GM20000 (cell line): ENCODE measurements at regions not wholly inside any gene's neighbourhood (a gene's known extent, or its start where the extent isn't known, plus 50 kb on each side); places are given as distances from the start of the nearest gene placed in this dataset.

Experiments
- DNase-seq: peaks from one replicate; pipeline ENCODE4 v3.0.0; 2012; ENCODE audit warnings: low spot score
- TF ChIP-seq, protein P1 (sequence below): IDR thresholded peaks from 2 replicates; pipeline ENCODE4 v1.5.1; 2012; ENCODE audit warnings: mild to moderate bottlenecking, control low read depth; ENCODE audit errors: extremely low read depth, missing control alignments

DNA sequence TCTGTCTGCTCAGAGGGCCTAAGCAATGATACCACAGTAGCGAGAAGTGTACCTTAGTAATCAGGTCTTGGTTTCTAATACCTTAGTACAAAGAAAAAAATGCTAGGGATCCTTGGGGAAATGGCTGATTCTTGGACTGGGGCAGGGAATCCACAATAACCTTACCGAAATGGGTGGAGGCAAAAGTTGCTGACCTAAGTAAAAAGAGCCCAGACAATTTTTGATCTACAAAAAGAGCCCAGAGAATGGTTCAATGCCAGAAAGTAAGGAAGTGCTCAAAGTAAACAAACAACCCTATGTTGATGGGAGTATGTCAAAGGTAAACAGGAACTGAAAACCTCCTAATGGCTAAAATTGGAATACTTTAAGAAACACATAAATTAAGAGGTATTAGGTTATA is 130.1 kb upstream of the MAGEB18 start:
- TF ChIP-seq, protein P1, sequence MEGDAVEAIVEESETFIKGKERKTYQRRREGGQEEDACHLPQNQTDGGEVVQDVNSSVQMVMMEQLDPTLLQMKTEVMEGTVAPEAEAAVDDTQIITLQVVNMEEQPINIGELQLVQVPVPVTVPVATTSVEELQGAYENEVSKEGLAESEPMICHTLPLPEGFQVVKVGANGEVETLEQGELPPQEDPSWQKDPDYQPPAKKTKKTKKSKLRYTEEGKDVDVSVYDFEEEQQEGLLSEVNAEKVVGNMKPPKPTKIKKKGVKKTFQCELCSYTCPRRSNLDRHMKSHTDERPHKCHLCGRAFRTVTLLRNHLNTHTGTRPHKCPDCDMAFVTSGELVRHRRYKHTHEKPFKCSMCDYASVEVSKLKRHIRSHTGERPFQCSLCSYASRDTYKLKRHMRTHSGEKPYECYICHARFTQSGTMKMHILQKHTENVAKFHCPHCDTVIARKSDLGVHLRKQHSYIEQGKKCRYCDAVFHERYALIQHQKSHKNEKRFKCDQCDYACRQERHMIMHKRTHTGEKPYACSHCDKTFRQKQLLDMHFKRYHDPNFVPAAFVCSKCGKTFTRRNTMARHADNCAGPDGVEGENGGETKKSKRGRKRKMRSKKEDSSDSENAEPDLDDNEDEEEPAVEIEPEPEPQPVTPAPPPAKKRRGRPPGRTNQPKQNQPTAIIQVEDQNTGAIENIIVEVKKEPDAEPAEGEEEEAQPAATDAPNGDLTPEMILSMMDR: no peak
- no peak for DNase-seq

DNA sequence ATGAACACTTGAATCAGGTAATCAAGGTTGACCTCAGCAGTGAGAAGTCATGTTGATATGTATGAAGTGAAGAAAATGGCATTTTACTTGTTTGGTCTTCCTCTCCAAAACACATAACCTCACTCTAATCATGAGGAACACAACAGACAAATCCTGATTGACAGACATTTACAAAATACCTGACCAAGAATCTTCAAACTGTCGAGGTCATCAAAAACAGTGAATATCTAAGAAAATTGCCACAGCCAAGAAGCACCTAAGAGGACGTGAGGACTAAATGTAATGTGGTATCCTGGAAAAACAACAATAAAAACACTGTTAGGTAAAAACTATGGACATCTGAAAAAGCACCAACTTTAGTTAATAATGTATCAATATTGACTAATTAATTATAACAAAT is 129.5 kb upstream of the MAGEB18 start:
- TF ChIP-seq, protein P1: no peak
- DNase-seq: no peak

DNA sequence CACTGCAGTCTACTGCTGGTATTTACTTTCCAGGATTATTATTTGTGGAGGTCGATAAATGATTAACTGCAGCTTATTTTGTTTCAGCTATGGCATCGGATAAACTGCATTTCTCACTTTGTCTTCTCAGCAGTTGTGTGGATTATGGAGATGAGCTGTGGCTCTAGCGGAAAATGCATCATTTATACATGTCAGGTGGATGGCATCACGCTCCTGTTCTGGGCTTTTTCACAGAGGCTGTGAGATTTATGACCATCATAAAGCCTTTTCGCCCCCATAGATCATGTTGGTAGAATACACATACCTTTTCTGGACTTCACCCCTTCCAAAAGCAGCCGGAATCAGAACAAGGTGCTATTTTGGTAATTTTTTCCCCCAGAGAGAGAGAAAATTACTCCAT is 118.8 kb upstream of the MAGEB18 start:
- TF ChIP-seq, protein P1: no peak

DNA sequence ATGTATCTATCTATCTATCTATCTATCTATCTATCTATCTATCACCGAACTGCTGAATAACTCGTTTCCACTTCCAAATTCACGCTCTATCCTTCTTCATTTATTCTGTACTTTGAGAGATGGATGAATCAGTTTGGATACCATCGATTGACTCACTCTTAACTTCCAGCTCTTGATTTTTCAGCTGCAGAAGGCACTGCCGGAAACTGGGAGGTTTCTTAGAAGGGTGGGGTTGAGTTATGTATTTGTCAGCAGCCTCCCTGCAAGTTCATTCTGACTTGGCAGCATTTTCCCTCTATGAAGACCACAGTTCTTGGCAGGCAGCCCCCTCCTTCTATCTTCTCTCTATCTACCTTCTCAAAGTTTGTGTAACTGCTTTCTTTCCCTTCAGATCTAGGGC is 112.0 kb upstream of the MAGEB18 start:
- no peak for DNase-seq
- TF ChIP-seq, protein P1: no peak

More for the DNA sequence above, 118.8 kb upstream of the MAGEB18 start:
- no peak for DNase-seq

DNA sequence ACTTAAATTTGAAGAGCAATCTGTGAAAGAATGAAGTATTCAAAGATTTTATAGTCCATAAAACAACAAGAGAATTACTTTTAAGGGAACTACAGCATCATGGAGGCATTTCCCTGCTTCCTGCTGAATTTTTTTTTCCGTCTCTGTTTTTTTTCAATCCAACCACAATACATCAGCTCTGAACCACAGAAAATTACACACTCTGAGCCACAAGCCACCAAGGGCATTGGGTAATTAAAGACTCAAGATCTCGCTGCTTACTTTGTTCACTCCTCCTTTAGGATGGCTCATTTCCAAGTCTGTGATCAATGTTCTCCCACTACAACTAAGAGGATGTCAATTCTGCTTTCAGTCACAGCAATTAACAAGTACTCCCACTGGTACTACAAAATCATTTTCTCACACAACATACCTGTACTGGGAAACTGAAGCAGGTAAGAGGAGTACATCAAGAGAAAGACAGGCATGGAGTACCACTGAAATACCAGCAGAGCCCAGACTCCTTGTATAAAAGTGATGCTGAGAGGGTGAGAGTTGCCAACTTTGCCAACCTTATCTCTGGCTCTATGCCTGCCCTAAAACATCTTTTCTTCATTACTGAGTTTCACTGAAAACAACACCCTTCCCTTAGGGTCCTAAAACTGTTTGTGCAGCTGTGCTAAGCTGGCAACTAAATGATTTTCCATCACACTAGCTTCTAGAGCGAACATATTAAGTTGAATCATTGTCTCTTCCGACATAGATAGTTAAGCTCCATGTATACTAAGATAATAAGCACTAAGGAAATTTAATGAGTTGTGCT is 105.8 kb upstream of the MAGEB18 start:
- TF ChIP-seq, protein P1: no peak

DNA sequence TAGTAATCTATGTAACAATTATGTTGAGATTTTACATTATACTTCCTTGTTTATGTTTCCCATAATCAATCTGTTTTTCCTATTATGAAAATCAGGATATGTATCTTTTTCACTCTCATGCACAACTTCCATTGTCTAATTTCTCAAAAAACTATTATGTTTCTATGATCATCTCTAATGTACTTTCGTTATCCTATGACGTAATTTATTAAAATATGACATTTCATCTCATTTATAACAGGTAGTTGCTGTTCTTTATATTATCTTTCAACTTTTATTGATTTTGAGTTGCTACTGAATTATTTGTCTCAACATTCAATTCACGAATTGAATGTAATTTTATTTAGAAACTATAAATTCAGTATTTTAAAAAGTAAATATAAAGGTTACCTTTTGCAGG is 100.8 kb upstream of the MAGEB18 start:
- TF ChIP-seq, protein P1: no peak
- DNase-seq: no peak

More for the DNA sequence above, 105.8 kb upstream of the MAGEB18 start:
- no peak for DNase-seq

DNA sequence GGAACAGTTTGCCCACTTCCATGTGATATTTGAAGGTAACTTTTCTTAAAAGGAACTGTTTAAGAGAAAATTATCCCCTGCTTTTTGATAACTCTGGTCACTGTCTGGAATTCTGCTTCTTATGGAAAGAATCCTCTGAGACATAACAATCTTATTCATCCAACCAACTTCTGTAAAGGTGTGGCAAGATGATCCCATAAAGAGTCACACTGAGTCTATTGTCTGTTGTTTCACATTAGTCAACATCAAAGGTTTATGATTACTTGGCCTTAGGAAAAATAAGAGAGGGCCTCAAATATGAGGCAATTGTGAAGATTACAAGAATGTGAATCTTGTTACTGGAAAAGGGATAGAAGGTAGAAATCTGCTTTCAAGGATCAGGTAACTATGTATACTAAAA is 88.0 kb upstream of the MAGEB18 start:
- DNase-seq: no peak
- TF ChIP-seq, protein P1: no peak
